HG03135 (cell line): ENCODE measurements at regions not wholly inside any gene's neighbourhood (a gene's known extent, or its start where the extent isn't known, plus 50 kb on each side); places are given as distances from the start of the nearest gene placed in this dataset.

ENCODE experiments used
- ATAC-seq: cut with Tn5 transposase; IDR thresholded peaks from one replicate; pipeline ENCODE4 v1.9.1; 2021; ENCODE audit warnings: mild to moderate bottlenecking, moderate library complexity; ENCODE audit not compliant: unreplicated experiment

GRCh38 chr4:108529102-108529501 lies 91.3 kb upstream of the RPL34 start:
- ATAC-seq, result no peak

GRCh38 chr4:108527723-108528122 lies 92.7 kb upstream of the RPL34 start:
- peak; percentile 73 for ATAC-seq

- no peak for ATAC-seq
Observed at GRCh38 chr4:108520807-108521206, 99.6 kb upstream of the RPL34 start.

- ATAC-seq, result no peak
Observed at GRCh38 chr4:108519911-108520601, 100.3 kb upstream of the RPL34 start.

GRCh38 chr4:108519208-108519833 lies 101.1 kb upstream of the RPL34 start:
- no peak for ATAC-seq

GRCh38 chr4:108512615-108513505 lies 107.5 kb upstream of the RPL34 start:
- ATAC-seq, result no peak

- ATAC-seq, result no peak
Observed at GRCh38 chr4:108511618-108512017, 108.8 kb upstream of the RPL34 start.

GRCh38 chr4:108502356-108502755 lies 118.0 kb upstream of the RPL34 start:
- no peak for ATAC-seq

GRCh38 chr4:108498925-108499324 lies 121.5 kb upstream of the RPL34 start:
- ATAC-seq, result no peak

GRCh38 chr4:108493596-108493931 lies 126.8 kb upstream of the RPL34 start:
- no peak for ATAC-seq

GRCh38 chr4:108492816-108493595 lies 127.4 kb upstream of the RPL34 start:
- ATAC-seq, result no peak

- no peak for ATAC-seq
Observed at GRCh38 chr4:108488865-108489264, 131.5 kb upstream of the RPL34 start.

GRCh38 chr4:108486046-108486445 lies 134.3 kb upstream of the RPL34 start:
- no peak for ATAC-seq

GRCh38 chr4:108484187-108484586 lies 136.2 kb upstream of the RPL34 start:
- ATAC-seq, result no peak

GRCh38 chr4:108483650-108484049 lies 136.7 kb upstream of the RPL34 start:
- ATAC-seq, result no peak

GRCh38 chr4:108483079-108483478 lies 137.3 kb upstream of the RPL34 start:
- ATAC-seq, result no peak

- no peak for ATAC-seq
Observed at GRCh38 chr4:108480881-108481280, 139.5 kb upstream of the RPL34 start.

- no peak for ATAC-seq
Observed at GRCh38 chr4:108477527-108478108, 142.8 kb upstream of the RPL34 start.

GRCh38 chr4:108473163-108473720 lies 147.1 kb upstream of the RPL34 start:
- no peak for ATAC-seq
